Smooth muscle cell (in vitro differentiated cells): ENCODE measurements at regions not wholly inside any gene's neighbourhood (a gene's known extent, or its start where the extent isn't known, plus 50 kb on each side); places are given as distances from the start of the nearest gene placed in this dataset.
A peak's percentile ranks its signal among the peaks of the same experiment; 100 is the strongest.

Source experiments
- DNase-seq: peaks from one replicate; lab custom pipeline; 2025; ENCODE audit not compliant: unreplicated experiment; lab: John Stamatoyannopoulos, UW
- H2AFZ ChIP-seq: fragments of 200-600 bp; sonication (generic); 2 replicates; pipeline ENCODE4 v1.6.0; 2016; ENCODE audit warnings: antibody characterized with exemption, low read depth, mild to moderate bottlenecking
- H3F3A ChIP-seq: fragments of 200-600 bp; sonication (generic); 2 replicates; pipeline ENCODE4 v1.6.0; 2017; ENCODE audit warnings: antibody characterized with exemption, low read depth
- H3K27ac ChIP-seq: fragments of 200-600 bp; sonication (generic); 2 replicates; pipeline ENCODE4 v1.5.1; 2016; ENCODE audit warnings: low read depth, mild to moderate bottlenecking
- H3K27me3 ChIP-seq: fragments of 200-600 bp; sonication (generic); 2 replicates; pipeline ENCODE4 v1.6.1; 2016; ENCODE audit warnings: low read depth, mild to moderate bottlenecking
- H3K36me3 ChIP-seq: fragments of 200-600 bp; sonication (generic); 2 replicates; pipeline ENCODE4 v1.5.1; 2016; ENCODE audit warnings: low read depth
- H3K4me1 ChIP-seq: fragments of 200-600 bp; sonication (generic); 2 replicates; pipeline ENCODE4 v1.5.1; 2016; ENCODE audit warnings: low read depth
- H3K4me2 ChIP-seq: fragments of 200-600 bp; sonication (generic); 2 replicates; pipeline ENCODE4 v1.6.0; 2016; ENCODE audit warnings: mild to moderate bottlenecking
- H3K4me3 ChIP-seq: fragments of 200-600 bp; sonication (generic); 2 replicates; pipeline ENCODE4 v1.5.1; 2016; ENCODE audit warnings: mild to moderate bottlenecking
- H3K79me2 ChIP-seq: fragments of 200-600 bp; sonication (generic); 2 replicates; pipeline ENCODE4 v1.6.0; 2016; ENCODE audit warnings: low read depth, mild to moderate bottlenecking
- H3K9ac ChIP-seq: fragments of 200-600 bp; sonication (generic); 2 replicates; pipeline ENCODE4 v1.6.0; 2016; ENCODE audit warnings: low read depth
- H3K9me3 ChIP-seq: fragments of 200-600 bp; sonication (generic); replicated peaks from 2 replicates; pipeline ENCODE4 v1.5.1; 2016; ENCODE audit warnings: low read depth
- H4K20me1 ChIP-seq: fragments of 200-600 bp; sonication (generic); 2 replicates; pipeline ENCODE4 v1.6.0; 2016; ENCODE audit warnings: low read depth
- WGBS: methylation state at CpG from one replicate; pipeline ENCODE4 v1.1.7; 2016; ENCODE audit warnings: low lambda C conversion rate; 5-methylcytosine and 5-hydroxymethylcytosine counted together
- TF ChIP-seq, protein P1 (sequence below): fragments of 200-600 bp; sonication (generic); IDR thresholded peaks from 2 replicates; pipeline ENCODE4 v1.5.1; 2017; ENCODE audit warnings: borderline replicate concordance, mild to moderate bottlenecking, antibody characterized with exemption; ENCODE audit not compliant: insufficient read depth, poor library complexity, severe bottlenecking

DNA sequence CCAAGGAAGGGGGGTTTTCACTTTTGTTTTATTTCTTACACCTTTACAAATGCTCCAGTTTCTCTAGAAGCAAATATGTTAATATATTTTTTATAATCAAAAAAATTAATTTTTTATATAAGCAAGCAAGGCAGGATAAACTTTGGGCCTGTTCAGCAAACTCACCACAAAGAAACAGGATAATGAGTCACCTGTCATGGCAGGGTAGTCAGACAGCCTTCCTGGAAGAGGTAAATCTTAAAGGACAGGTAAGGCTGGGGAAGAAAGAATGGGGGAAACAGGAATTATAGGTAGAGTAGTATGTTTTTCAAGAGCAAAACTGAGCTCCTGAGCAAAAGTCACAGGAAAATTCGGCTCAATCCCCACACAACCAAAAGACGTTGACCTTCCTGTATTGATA is 186.3 kb upstream of the SOX9 start:
- no peaks in the 10 kb centered on the region for H3K36me3 ChIP-seq
- no peak for DNase-seq
- TF ChIP-seq, protein P1, sequence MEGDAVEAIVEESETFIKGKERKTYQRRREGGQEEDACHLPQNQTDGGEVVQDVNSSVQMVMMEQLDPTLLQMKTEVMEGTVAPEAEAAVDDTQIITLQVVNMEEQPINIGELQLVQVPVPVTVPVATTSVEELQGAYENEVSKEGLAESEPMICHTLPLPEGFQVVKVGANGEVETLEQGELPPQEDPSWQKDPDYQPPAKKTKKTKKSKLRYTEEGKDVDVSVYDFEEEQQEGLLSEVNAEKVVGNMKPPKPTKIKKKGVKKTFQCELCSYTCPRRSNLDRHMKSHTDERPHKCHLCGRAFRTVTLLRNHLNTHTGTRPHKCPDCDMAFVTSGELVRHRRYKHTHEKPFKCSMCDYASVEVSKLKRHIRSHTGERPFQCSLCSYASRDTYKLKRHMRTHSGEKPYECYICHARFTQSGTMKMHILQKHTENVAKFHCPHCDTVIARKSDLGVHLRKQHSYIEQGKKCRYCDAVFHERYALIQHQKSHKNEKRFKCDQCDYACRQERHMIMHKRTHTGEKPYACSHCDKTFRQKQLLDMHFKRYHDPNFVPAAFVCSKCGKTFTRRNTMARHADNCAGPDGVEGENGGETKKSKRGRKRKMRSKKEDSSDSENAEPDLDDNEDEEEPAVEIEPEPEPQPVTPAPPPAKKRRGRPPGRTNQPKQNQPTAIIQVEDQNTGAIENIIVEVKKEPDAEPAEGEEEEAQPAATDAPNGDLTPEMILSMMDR, result no peak
- H3K4me2 ChIP-seq, result peak overlapping the region; percentile 2
- no peaks in the 10 kb centered on the region for H3K27me3 ChIP-seq
- no peak overlapping the region for H3K9ac ChIP-seq
- peak overlapping the region; percentile 47 for H3K27ac ChIP-seq
- no peak overlapping the region for H2AFZ ChIP-seq
- H3F3A ChIP-seq, result no peaks in the 10 kb centered on the region
- 98% methylated on average over 2 of the region's 2 CpGs for whole genome bisulfite sequencing
- no peaks in the 10 kb centered on the region for H3K9me3 ChIP-seq
- H3K4me3 ChIP-seq, result no peak overlapping the region
- peaks cover 6% of the 10 kb centered on the region for H3K4me1 ChIP-seq
- no peaks in the 10 kb centered on the region for H4K20me1 ChIP-seq
- H3K79me2 ChIP-seq, result no peaks in the 10 kb centered on the region

DNA sequence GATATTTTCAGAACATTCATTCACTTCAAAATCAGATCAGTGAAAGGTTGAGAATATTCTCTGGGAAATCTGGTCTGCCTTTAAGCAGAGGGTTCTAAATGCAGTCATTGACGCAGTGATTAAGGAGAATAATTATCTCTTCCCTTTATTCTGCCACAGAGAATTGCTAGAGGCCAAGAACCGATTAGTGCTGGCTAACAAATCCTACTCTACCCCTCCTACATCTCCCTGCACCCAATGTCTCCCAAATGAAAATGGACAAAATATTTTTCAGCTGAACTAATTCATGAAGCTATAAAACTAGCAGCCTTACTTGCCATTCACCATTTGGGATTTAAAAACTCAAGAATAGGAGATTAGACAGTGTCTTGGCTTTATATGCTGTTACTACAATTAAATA is 185.5 kb upstream of the SOX9 start:
- Histone ChIP-seq H3K4me3 (no peak overlapping the region), H3K4me1 (peaks cover 6% of the 10 kb centered on the region), H3K79me2 (no peaks in the 10 kb centered on the region), H3K9ac (no peak overlapping the region), H4K20me1 (no peaks in the 10 kb centered on the region), H3K4me2 (no peak overlapping the region), H3K27me3 (no peaks in the 10 kb centered on the region), H3K36me3 (no peaks in the 10 kb centered on the region), H3F3A (no peaks in the 10 kb centered on the region), H2AFZ (no peak overlapping the region), H3K27ac (peak overlapping the region; percentile 47), H3K9me3 (no peaks in the 10 kb centered on the region)
- 88% methylated on average over 2 of the region's 2 CpGs for WGBS
- DNase-seq, result no peak
- TF ChIP-seq, protein P1, result no peak

DNA sequence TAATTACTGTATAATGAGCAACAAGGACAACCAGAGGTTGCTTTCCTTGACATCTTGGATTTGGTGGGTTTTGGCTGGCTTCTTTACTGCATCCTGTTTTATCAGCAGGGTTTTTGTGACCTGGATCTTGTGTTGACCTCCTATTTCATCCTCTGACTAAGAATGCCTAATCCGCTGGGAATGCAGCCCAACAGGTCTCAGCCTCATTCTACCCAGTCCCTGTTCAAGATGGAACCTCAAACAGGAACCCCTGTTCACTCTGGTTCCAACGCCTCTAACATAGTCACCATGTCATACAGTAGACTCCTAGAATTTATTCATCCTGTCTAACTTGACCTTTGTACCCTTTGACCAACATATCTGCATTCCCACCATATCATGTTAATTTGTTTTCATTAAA is 183.8 kb upstream of the SOX9 start:
- H3K27ac ChIP-seq, result no peak overlapping the region
- H3K4me3 ChIP-seq, result no peak overlapping the region
- no peaks in the 10 kb centered on the region for H3K27me3 ChIP-seq
- no peaks in the 10 kb centered on the region for H3K36me3 ChIP-seq
- 65% methylated on average over 2 of the region's 2 CpGs for WGBS
- H3K4me1 ChIP-seq, result peaks cover 6% of the 10 kb centered on the region
- peaks cover 5% of the 10 kb centered on the region for H3F3A ChIP-seq
- H3K9me3 ChIP-seq, result no peaks in the 10 kb centered on the region
- H3K9ac ChIP-seq, result no peak overlapping the region
- no peaks in the 10 kb centered on the region for H4K20me1 ChIP-seq
- DNase-seq, result no peak
- TF ChIP-seq, protein P1, result no peak
- no peaks in the 10 kb centered on the region for H3K79me2 ChIP-seq
- peak overlapping the region; percentile 18 for H3K4me2 ChIP-seq
- H2AFZ ChIP-seq, result no peak overlapping the region

DNA sequence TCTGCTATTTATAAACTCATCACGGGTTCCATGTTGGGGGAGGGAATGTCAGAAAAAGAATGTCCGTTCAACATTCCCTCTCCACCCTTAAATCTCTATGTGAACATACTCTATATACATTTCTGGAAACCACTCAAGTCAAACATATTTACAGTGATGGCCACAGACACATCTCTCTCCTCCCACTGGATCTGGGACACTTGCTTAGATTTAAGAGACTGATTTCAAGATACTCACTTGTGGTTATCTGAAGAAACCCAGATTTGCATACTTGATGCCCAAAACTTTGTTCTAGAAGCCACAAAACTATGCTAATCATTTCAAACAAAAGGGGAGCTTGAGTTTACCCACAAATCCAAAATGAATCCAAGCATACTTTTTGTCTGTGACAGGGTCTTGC is 182.9 kb upstream of the SOX9 start:
- H3K4me1 ChIP-seq, result peaks cover 6% of the 10 kb centered on the region
- H3K27ac ChIP-seq, result no peak overlapping the region
- peak overlapping the region; percentile 57 for H3K4me2 ChIP-seq
- peaks cover 5% of the 10 kb centered on the region for H3F3A ChIP-seq
- no peak overlapping the region for H3K4me3 ChIP-seq
- TF ChIP-seq, protein P1, result no peak
- H3K79me2 ChIP-seq, result no peaks in the 10 kb centered on the region
- no peak overlapping the region for H3K9ac ChIP-seq
- H3K36me3 ChIP-seq, result no peaks in the 10 kb centered on the region
- no peaks in the 10 kb centered on the region for H4K20me1 ChIP-seq
- 38% methylated on average over 2 of the region's 2 CpGs for WGBS
- H3K9me3 ChIP-seq, result no peaks in the 10 kb centered on the region
- no peak overlapping the region for H2AFZ ChIP-seq
- DNase-seq, result no peak
- H3K27me3 ChIP-seq, result no peaks in the 10 kb centered on the region
